ENCODE measurements at regions not wholly inside any gene's neighbourhood (a gene's known extent, or its start where the extent isn't known, plus 50 kb on each side); places are given as distances from the start of the nearest gene placed in this dataset.
"Not testable (repeated sequence)": the region's sequence is repeated elsewhere in the genome, so short reads cannot be mapped to it uniquely, and the experiment has no call there.

DNA sequence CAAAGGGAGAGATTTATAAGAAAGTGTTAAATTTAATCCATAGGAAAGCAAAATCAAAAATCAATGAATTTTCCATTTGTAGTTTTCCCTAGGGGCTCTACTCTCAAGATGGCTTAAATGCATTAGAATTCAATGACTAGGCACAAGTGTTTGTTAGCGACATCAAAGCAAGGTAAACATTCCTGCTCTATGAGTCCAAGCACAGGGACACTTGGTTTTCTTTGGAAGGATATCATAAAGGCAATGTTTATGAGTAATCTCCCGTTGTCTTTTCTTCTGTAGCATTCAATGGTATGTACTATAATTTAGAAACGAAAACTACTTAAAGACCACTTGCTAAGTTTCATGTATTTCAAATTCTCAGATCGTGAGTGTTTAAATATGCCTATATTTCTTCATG is 54.8 kb upstream of the ZNF717 start:
- H3K27me3 ChIP-seq; H3K27ac ChIP-seq; in situ Hi-C loops (cut with MboI; ENCODE audit: low pct_ligation_motif_present in 1 of 4, low pct_unique_long_range_greater_than_20kb in 1 of 4, low sequenced_read_pairs in 3 of 4); H3K36me3 ChIP-seq; H3K4me3 ChIP-seq; H3K4me1 ChIP-seq; DNase-seq; intact Hi-C loops (cut with DNase I; ENCODE audit: low total_unique reads); H3K9me3 ChIP-seq: not testable (repeated sequence)
- WGBS, 2 donors (ENCODE audit: low coverage in 1 of 2): 66 to 79% methylated on average over 4 of the region's 4 CpGs

GRCh38 chr3:75850301-75851008 is 65.1 kb upstream of the ZNF717 start:
- H3K4me3 ChIP-seq; in situ Hi-C loops (cut with MboI; ENCODE audit: low pct_ligation_motif_present in 1 of 4, low pct_unique_long_range_greater_than_20kb in 1 of 4, low sequenced_read_pairs in 3 of 4); intact Hi-C loops (cut with DNase I; ENCODE audit: low total_unique reads); H3K27me3 ChIP-seq; H3K9me3 ChIP-seq; H3K36me3 ChIP-seq; DNase-seq; H3K4me1 ChIP-seq; H3K27ac ChIP-seq: not testable (repeated sequence)
- 65% methylated on average over 22 of the region's 22 CpGs; no CpG with 5 or more reads in 1 of the 2 donors for WGBS, 2 donors (ENCODE audit: low coverage in 1 of 2)

- WGBS, 2 donors (ENCODE audit: low coverage in 1 of 2): 75 to 89% methylated on average over 1 of the region's 1 CpG
- no peak for DNase-seq
- in situ Hi-C loops (cut with MboI; ENCODE audit: low pct_ligation_motif_present in 1 of 4, low pct_unique_long_range_greater_than_20kb in 1 of 4, low sequenced_read_pairs in 3 of 4) (no loop called here), intact Hi-C loops (cut with DNase I; ENCODE audit: low total_unique reads) (no loop called here)
- no peak for TF ChIP-seq POLR2AphosphoS5 (IDR thresholded peaks at IDR 0.05)
- no peak for TF ChIP-seq POLR2A (IDR thresholded peaks at IDR 0.05)
- TF ChIP-seq EP300 (IDR thresholded peaks at IDR 0.05; ENCODE audit: low read depth): no peak
- no peak for TF ChIP-seq CTCF (IDR thresholded peaks at IDR 0.05)
- H3K4me1 ChIP-seq: no peaks in the 10 kb centered on the region
- H3K4me3 ChIP-seq: no peak overlapping the region
- no peaks in the 10 kb centered on the region for H3K36me3 ChIP-seq
- no peak overlapping the region for H3K27ac ChIP-seq
- no peaks in the 10 kb centered on the region for H3K27me3 ChIP-seq
- H3K9me3 ChIP-seq: no peaks in the 10 kb centered on the region
Measured at GRCh38 chr3:75863130-75863529, 77.8 kb upstream of the ZNF717 start.

DNA sequence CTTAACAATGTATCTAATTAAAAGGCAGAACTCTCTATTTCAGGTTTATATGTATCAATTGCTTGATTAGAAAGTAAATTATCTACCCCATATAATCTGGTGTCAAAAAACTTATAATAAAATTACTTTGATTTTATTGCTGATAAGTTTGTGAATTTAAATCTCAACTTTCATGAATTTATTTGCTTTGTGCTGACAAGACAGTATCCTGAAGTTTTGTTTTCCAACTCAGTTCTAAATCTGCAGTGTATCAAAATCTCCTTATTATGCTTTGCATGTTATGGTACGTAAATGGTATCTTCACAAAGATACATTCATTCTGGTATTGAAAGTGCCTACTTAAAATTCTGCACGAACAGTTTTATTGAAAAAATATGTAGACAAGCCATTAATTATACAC is 78.5 kb upstream of the ZNF717 start:
- no peaks in the 10 kb centered on the region for H3K36me3 ChIP-seq

DNA sequence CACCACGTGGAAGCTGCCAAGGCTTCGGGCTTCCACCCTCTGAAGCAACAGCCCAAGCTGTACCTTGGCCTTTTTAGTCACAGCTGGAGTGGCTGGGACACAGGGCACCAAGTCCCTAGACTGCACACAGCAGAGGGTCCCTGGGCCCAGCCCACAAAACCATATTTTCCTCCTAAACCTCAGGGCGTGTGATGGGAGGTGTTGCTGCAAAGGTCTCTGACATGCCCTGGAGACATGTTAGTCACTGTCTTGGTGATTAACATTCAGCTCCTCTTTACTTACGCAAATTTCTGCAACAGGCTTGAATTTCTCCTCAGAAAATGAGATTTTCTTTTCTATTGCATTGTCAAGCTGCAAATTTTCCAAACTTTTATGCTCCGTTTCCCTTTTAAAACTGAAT is 98.4 kb upstream of the ZNF717 start:
- in situ Hi-C loops (cut with MboI; ENCODE audit: low pct_ligation_motif_present in 1 of 4, low pct_unique_long_range_greater_than_20kb in 1 of 4, low sequenced_read_pairs in 3 of 4); DNase-seq; intact Hi-C loops (cut with DNase I; ENCODE audit: low total_unique reads); H3K4me3 ChIP-seq; H3K27me3 ChIP-seq; H3K36me3 ChIP-seq; H3K9me3 ChIP-seq; H3K27ac ChIP-seq; H3K4me1 ChIP-seq: not testable (repeated sequence)
- WGBS, 2 donors (ENCODE audit: low coverage in 1 of 2): 76 to 90% methylated on average over 2 to 5 of the region's 5 CpGs

More for the DNA sequence above, 78.5 kb upstream of the ZNF717 start:
- Histone ChIP-seq H3K27ac (no peak overlapping the region), H3K9me3 (no peaks in the 10 kb centered on the region), H3K4me1 (no peaks in the 10 kb centered on the region), H3K4me3 (no peak overlapping the region), H3K27me3 (no peaks in the 10 kb centered on the region)
- WGBS, 2 donors (ENCODE audit: low coverage in 1 of 2): 28 to 30% methylated on average over 2 of the region's 2 CpGs
- in situ Hi-C loops (cut with MboI; ENCODE audit: low pct_ligation_motif_present in 1 of 4, low pct_unique_long_range_greater_than_20kb in 1 of 4, low sequenced_read_pairs in 3 of 4) (no loop called here), intact Hi-C loops (cut with DNase I; ENCODE audit: low total_unique reads) (no loop called here)
- no peak for DNase-seq
- TF ChIP-seq EP300 (IDR thresholded peaks at IDR 0.05; ENCODE audit: low read depth) (no peak), CTCF (IDR thresholded peaks at IDR 0.05) (no peak), POLR2A (IDR thresholded peaks at IDR 0.05) (no peak), POLR2AphosphoS5 (IDR thresholded peaks at IDR 0.05) (no peak)

All from transverse colon (tissue), 4 donors.